ENCODE measurements at regions not wholly inside any gene's neighbourhood (a gene's known extent, or its start where the extent isn't known, plus 50 kb on each side); places are given as distances from the start of the nearest gene placed in this dataset.

GRCh38 chr16:73711406-73712080, 585.1 kb upstream of the PSMD7 start:
- Histone ChIP-seq H3K4me3 (replicated peaks in 1 of 2; ENCODE audit: low read depth in 1 of 2, low read length in 2 of 2) (no peak overlapping the region), H3K9me3 (ENCODE audit: control insufficient read depth in 1 of 2, insufficient read depth in 1 of 2, low read depth in 1 of 2, low read length in 2 of 2) (no peaks in the 10 kb centered on the region), H3K36me3 (ENCODE audit: control insufficient read depth in 1 of 2, insufficient read depth in 2 of 2, low read length in 2 of 2) (no peaks in the 10 kb centered on the region), H3K9me2 (ENCODE audit: insufficient read depth) (no peaks in the 10 kb centered on the region), H3K4me2 (ENCODE audit: low read length) (no peak overlapping the region), H3K79me2 (ENCODE audit: insufficient read depth, low read length) (no peaks in the 10 kb centered on the region), H3K27ac (ENCODE audit: low read depth, low read length) (no peak overlapping the region), H3K27me3 (ENCODE audit: insufficient read depth, low read length) (peaks cover 21% of the 10 kb centered on the region; the same call in 1 of the 2 replicates), H3K9ac (ENCODE audit: low read length) (no peak overlapping the region), H4K20me1 (ENCODE audit: insufficient read depth) (no peaks in the 10 kb centered on the region), H2AFZ (ENCODE audit: low read depth, low read length, poor library complexity, severe bottlenecking) (no peak overlapping the region), H3K4me1 (ENCODE audit: control insufficient read depth in 1 of 2, insufficient read depth in 2 of 2, low read length in 2 of 2) (no peaks in the 10 kb centered on the region)
- no peak for TF ChIP-seq CEBPB (IDR thresholded peaks at IDR 0.05; ENCODE audit: low read depth)
- TF ChIP-seq SIN3A (IDR thresholded peaks at IDR 0.05; ENCODE audit: low read depth): no peak
- TF ChIP-seq CBX3 (IDR thresholded peaks at IDR 0.05; ENCODE audit: low read depth): no peak
- TF ChIP-seq CTCF (IDR thresholded peaks at IDR 0.05 in 2 of 3, conservative IDR thresholded peaks at IDR 0.05 in 1 of 3; ENCODE audit: borderline replicate concordance in 1 of 3, insufficient read depth in 1 of 3, low read depth in 2 of 3, low read length in 2 of 3): no peak
- TF ChIP-seq MAX (IDR thresholded peaks at IDR 0.05): no peak
- TF ChIP-seq JUND (IDR thresholded peaks at IDR 0.05): no peak
- no peak for TF ChIP-seq ZBTB33 (IDR thresholded peaks at IDR 0.05; ENCODE audit: extremely low read depth, insufficient replicate concordance, low read length)
- intact Hi-C loops (cut with micrococcal nuclease): no loop called here
- no TSS peak for BruUV-seq (replicated peaks)
- DNase-seq (ENCODE audit: low read depth, low spot score) (no peak), ATAC-seq (no peak)
- POLR2A ChIA-PET: no interaction called here
- RAD21 ChIA-PET (ENCODE audit: low non-redundant PET in 1 of 2, low total read pairs in 2 of 2, uncharacterized antibody in 2 of 2, unreplicated experiment in 2 of 2): no interaction called here
- CTCF ChIA-PET: interaction anchor here (1.1 kb wide), 1 partner anchor 167 kb away, joined by 6 read pairs; no protein-coding TSS in a partner anchor
